Naive thymus-derived CD4-positive, alpha-beta T cell (primary cell): ENCODE measurements at regions not wholly inside any gene's neighbourhood (a gene's known extent, or its start where the extent isn't known, plus 50 kb on each side); places are given as distances from the start of the nearest gene placed in this dataset.
"Not testable (repeated sequence)": the region's sequence is repeated elsewhere in the genome, so short reads cannot be mapped to it uniquely, and the experiment has no call there.

Source experiments
- ATAC-seq: fragments of 150-1000 bp; cut with Tn5 transposase; 2 replicates; pipeline ENCODE4 v1.10.0; 2021; ENCODE audit warnings: mild to moderate bottlenecking, moderate library complexity
- CTCF ChIA-PET: fragments of 350-600 bp; sonication (Branson Sonifier 250); formaldehyde crosslinking; loops from one replicate; lab custom pipeline; 2021; ENCODE audit warnings: antibody characterized with exemption; lab: Charles Lee
- POLR2A ChIA-PET: fragments of 350-600 bp; sonication (Branson Sonifier 250); formaldehyde crosslinking; loops from one replicate; lab custom pipeline; 2021; ENCODE audit warnings: antibody characterized with exemption, inconsistent platforms; lab: Charles Lee
- DNase-seq, 9 donors: peaks; one replicate each; pipeline versions ENCODE4 v3.0.0 to v3.0.0-alpha.2; 2020 to 2022; ENCODE audit warnings: mixed read lengths in 1 of 9
- H3K27ac ChIP-seq: one replicate; pipeline ENCODE4 v1.7.0; 2013; ENCODE audit warnings: mild to moderate bottlenecking, low read depth, low read length, moderate library complexity
- H3K27me3 ChIP-seq, 2 donors: one replicate each; pipeline ENCODE4 v1.7.0; 2013; ENCODE audit warnings: low read length in 2 of 2, mild to moderate bottlenecking in 2 of 2, moderate library complexity in 2 of 2; ENCODE audit not compliant: control insufficient read depth in 2 of 2, insufficient read depth in 2 of 2
- H3K36me3 ChIP-seq, 3 experiments: 1 replicate in 2 of 3; 2 replicates in 1 of 3; pipeline ENCODE4 v1.7.0; 2013; ENCODE audit warnings: low read length in 3 of 3, mild to moderate bottlenecking in 3 of 3, moderate library complexity in 1 of 3; ENCODE audit not compliant: insufficient read depth in 3 of 3, control insufficient read depth in 2 of 3
- H3K4me1 ChIP-seq, 2 donors: one replicate each; pipeline ENCODE4 v1.7.0; 2013; ENCODE audit warnings: low read length in 2 of 2, mild to moderate bottlenecking in 2 of 2, moderate library complexity in 1 of 2; ENCODE audit not compliant: control insufficient read depth in 2 of 2, insufficient read depth in 2 of 2
- H3K4me3 ChIP-seq: 2 replicates; pipeline ENCODE4 v1.7.0; 2013; ENCODE audit warnings: mild to moderate bottlenecking, low read length
- H3K9me3 ChIP-seq, 3 experiments: 1 replicate in 2 of 3; 2 replicates in 1 of 3; pipeline ENCODE4 v1.7.0; 2013; ENCODE audit warnings: low read length in 3 of 3; ENCODE audit not compliant: control insufficient read depth in 2 of 3
- H3K27ac Mint-ChIP-seq, 9 donors: one replicate each; pipeline ENCODE4 v1.8.0; 2020 to 2022; ENCODE audit warnings: mixed read lengths in 9 of 9, mild to moderate bottlenecking in 8 of 9, moderate library complexity in 5 of 9, inconsistent platforms in 2 of 9
- H3K27me3 Mint-ChIP-seq, 5 donors: one replicate each; pipeline ENCODE4 v1.8.0; 2021 to 2022; ENCODE audit warnings: mixed read lengths in 5 of 5, mild to moderate bottlenecking in 1 of 5
- H3K36me3 Mint-ChIP-seq, 5 donors: one replicate each; pipeline ENCODE4 v1.8.0; 2020 to 2022; ENCODE audit warnings: mixed read lengths in 5 of 5, mild to moderate bottlenecking in 3 of 5, inconsistent platforms in 1 of 5
- H3K4me1 Mint-ChIP-seq, 7 donors: one replicate each; pipeline ENCODE4 v1.8.0; 2020 to 2022; ENCODE audit warnings: mixed read lengths in 7 of 7, mild to moderate bottlenecking in 3 of 7, inconsistent platforms in 1 of 7
- H3K4me3 Mint-ChIP-seq, 10 donors: one replicate each; pipeline ENCODE4 v1.8.0; 2020 to 2022; ENCODE audit warnings: mild to moderate bottlenecking in 10 of 10, mixed read lengths in 10 of 10, moderate library complexity in 6 of 10, inconsistent platforms in 2 of 10
- H3K9me3 Mint-ChIP-seq, 11 donors: one replicate each; pipeline ENCODE4 v1.8.0; 2020 to 2022; ENCODE audit warnings: mixed read lengths in 11 of 11, mild to moderate bottlenecking in 4 of 11, inconsistent platforms in 1 of 11, moderate library complexity in 1 of 11
- intact Hi-C, 2 donors: fragments of 100-400 bp; cut with micrococcal nuclease; formaldehyde crosslinking; loops; one replicate each; pipeline ENCODE4 v1.15.1; 2023

- Mint-ChIP-seq H3K4me3 (no peak overlapping the region), H3K27me3 (no peaks in the 10 kb centered on the region), H3K36me3 (no peaks in the 10 kb centered on the region), H3K4me1 (no peaks in the 10 kb centered on the region), H3K27ac (no peak overlapping the region), H3K9me3 (peaks cover 0 to 15% (median 5%) of the 10 kb centered on the region in 11 donors)
- H3K4me3 ChIP-seq: no peak overlapping the region
- intact Hi-C loops: no loop called here
- DNase-seq (no peak), ATAC-seq (no peak)
- POLR2A ChIA-PET: no interaction called here
- H3K4me1 ChIP-seq: no peaks in the 10 kb centered on the region
- no peaks in the 10 kb centered on the region for H3K27me3 ChIP-seq
- H3K27ac ChIP-seq: no peak overlapping the region
- H3K9me3 ChIP-seq: peaks cover 0 to 12% (median 0%) of the 10 kb centered on the region in 3 experiments
- H3K36me3 ChIP-seq: no peaks in the 10 kb centered on the region
- CTCF ChIA-PET: no interaction called here
These were observed 884.4 kb upstream of the SORCS1 start for GRCh38 chr10:108048898-108049297.

GRCh38 chr10:108039821-108040584 is 875.5 kb upstream of the SORCS1 start:
- Histone ChIP-seq H3K27ac (no peak overlapping the region), H3K27me3 (no peaks in the 10 kb centered on the region), H3K4me1 (no peaks in the 10 kb centered on the region), H3K4me3 (no peak overlapping the region), H3K36me3 (no peaks in the 10 kb centered on the region), H3K9me3 (no peaks in the 10 kb centered on the region)
- Mint-ChIP-seq H3K27me3 (no peaks in the 10 kb centered on the region), H3K9me3 (peaks cover 0 to 14% (median 7%) of the 10 kb centered on the region in 11 donors), H3K27ac (peak overlapping the region in 1 of 9 donors; percentile 60), H3K4me1 (peaks cover 0 to 3% (median 0%) of the 10 kb centered on the region in 7 donors), H3K36me3 (peaks cover 0 to 4% (median 0%) of the 10 kb centered on the region in 5 donors), H3K4me3 (no peak overlapping the region)
- CTCF ChIA-PET: no interaction called here
- POLR2A ChIA-PET: no interaction called here
- DNase-seq (no peak), ATAC-seq (no peak)
- intact Hi-C loops: no loop called here

GRCh38 chr10:108037061-108037460 is 872.6 kb upstream of the SORCS1 start:
- H3K36me3 ChIP-seq: no peaks in the 10 kb centered on the region
- no peak overlapping the region for H3K27ac ChIP-seq
- Mint-ChIP-seq H3K27me3 (no peaks in the 10 kb centered on the region), H3K27ac (no peak overlapping the region), H3K36me3 (peaks cover 0 to 4% (median 0%) of the 10 kb centered on the region in 5 donors), H3K4me3 (no peak overlapping the region), H3K9me3 (peaks cover 0 to 18% (median 8%) of the 10 kb centered on the region in 11 donors), H3K4me1 (peaks cover 0 to 3% (median 0%) of the 10 kb centered on the region in 7 donors)
- no peaks in the 10 kb centered on the region for H3K27me3 ChIP-seq
- ATAC-seq (no peak), DNase-seq (no peak)
- CTCF ChIA-PET: no interaction called here
- H3K9me3 ChIP-seq: no peaks in the 10 kb centered on the region
- intact Hi-C loops: no loop called here
- POLR2A ChIA-PET: interaction anchor here (0.6 kb wide), 1 partner anchor 74 kb away, joined by 4 read pairs; no protein-coding TSS in a partner anchor
- H3K4me3 ChIP-seq: no peak overlapping the region
- H3K4me1 ChIP-seq: no peaks in the 10 kb centered on the region

- POLR2A ChIA-PET: no interaction called here
- intact Hi-C loops: no loop called here
- ATAC-seq: no peak
These were observed 871.8 kb upstream of the SORCS1 start for GRCh38 chr10:108036265-108036664.

GRCh38 chr10:108034829-108035228 is 870.3 kb upstream of the SORCS1 start:
- POLR2A ChIA-PET: no interaction called here
- Mint-ChIP-seq H3K27me3 (no peaks in the 10 kb centered on the region), H3K36me3 (peaks cover 0 to 3% (median 0%) of the 10 kb centered on the region in 5 donors), H3K4me1 (peaks cover 0 to 1% (median 0%) of the 10 kb centered on the region in 7 donors), H3K27ac (no peak overlapping the region), H3K4me3 (no peak overlapping the region), H3K9me3 (peaks cover 2 to 25% (median 6%) of the 10 kb centered on the region in 11 donors)
- CTCF ChIA-PET: no interaction called here
- H3K27ac ChIP-seq: no peak overlapping the region
- no peaks in the 10 kb centered on the region for H3K27me3 ChIP-seq
- H3K4me3 ChIP-seq: no peak overlapping the region
- H3K36me3 ChIP-seq: no peaks in the 10 kb centered on the region
- H3K4me1 ChIP-seq: no peaks in the 10 kb centered on the region
- no peaks in the 10 kb centered on the region for H3K9me3 ChIP-seq
- DNase-seq (no peak), ATAC-seq (no peak)
- intact Hi-C loops: no loop called here

More at GRCh38 chr10:108036265-108036664, 871.8 kb upstream of the SORCS1 start:
- Mint-ChIP-seq H3K4me1 (peaks cover 0 to 3% (median 0%) of the 10 kb centered on the region in 7 donors), H3K4me3 (no peak overlapping the region), H3K36me3 (peaks cover 0 to 4% (median 0%) of the 10 kb centered on the region in 5 donors), H3K27ac (no peak overlapping the region), H3K27me3 (no peaks in the 10 kb centered on the region), H3K9me3 (peaks cover 0 to 20% (median 8%) of the 10 kb centered on the region in 11 donors)
- CTCF ChIA-PET: no interaction called here
- H3K9me3 ChIP-seq: no peaks in the 10 kb centered on the region
- H3K36me3 ChIP-seq: no peaks in the 10 kb centered on the region
- no peak overlapping the region for H3K4me3 ChIP-seq
- no peak for DNase-seq
- no peaks in the 10 kb centered on the region for H3K27me3 ChIP-seq
- no peaks in the 10 kb centered on the region for H3K4me1 ChIP-seq
- H3K27ac ChIP-seq: no peak overlapping the region

GRCh38 chr10:108033518-108033917 is 869.0 kb upstream of the SORCS1 start:
- H3K27me3 Mint-ChIP-seq, H3K4me1 Mint-ChIP-seq, ATAC-seq, H3K36me3 ChIP-seq, CTCF ChIA-PET, H3K27me3 ChIP-seq, H3K4me1 ChIP-seq, H3K9me3 ChIP-seq, H3K36me3 Mint-ChIP-seq, H3K4me3 Mint-ChIP-seq, H3K27ac ChIP-seq, H3K4me3 ChIP-seq, intact Hi-C loops, POLR2A ChIA-PET, H3K27ac Mint-ChIP-seq, DNase-seq: not testable (repeated sequence)
- peaks cover 2 to 28% (median 4%) of the 10 kb centered on the region in 11 donors for H3K9me3 Mint-ChIP-seq

GRCh38 chr10:108031505-108031904 is 867.0 kb upstream of the SORCS1 start:
- no peak overlapping the region for H3K4me3 ChIP-seq
- H3K9me3 ChIP-seq: no peaks in the 10 kb centered on the region
- H3K9me3 Mint-ChIP-seq: peaks cover 0 to 23% (median 6%) of the 10 kb centered on the region in 11 donors
- ChIA-PET CTCF (no interaction called here), POLR2A (no interaction called here)
- no peaks in the 10 kb centered on the region for H3K36me3 ChIP-seq
- H3K4me1 ChIP-seq: no peaks in the 10 kb centered on the region
- no peaks in the 10 kb centered on the region for H3K27me3 ChIP-seq
- peaks cover 0 to 1% (median 0%) of the 10 kb centered on the region in 7 donors for H3K4me1 Mint-ChIP-seq
- intact Hi-C loops: no loop called here
- H3K27ac Mint-ChIP-seq: no peak overlapping the region
- H3K27ac ChIP-seq: no peak overlapping the region
- H3K4me3 Mint-ChIP-seq: no peak overlapping the region
- ATAC-seq (no peak), DNase-seq (no peak)
- H3K27me3 Mint-ChIP-seq: no peaks in the 10 kb centered on the region
- H3K36me3 Mint-ChIP-seq: no peaks in the 10 kb centered on the region
